HG03442 (cell line): ENCODE measurements at regions not wholly inside any gene's neighbourhood (a gene's known extent, or its start where the extent isn't known, plus 50 kb on each side); places are given as distances from the start of the nearest gene placed in this dataset.

Experiments used
- ATAC-seq: cut with Tn5 transposase; IDR thresholded peaks from one replicate; pipeline ENCODE4 v1.9.1; 2021; ENCODE audit warnings: mild to moderate bottlenecking, moderate library complexity; ENCODE audit not compliant: unreplicated experiment

DNA sequence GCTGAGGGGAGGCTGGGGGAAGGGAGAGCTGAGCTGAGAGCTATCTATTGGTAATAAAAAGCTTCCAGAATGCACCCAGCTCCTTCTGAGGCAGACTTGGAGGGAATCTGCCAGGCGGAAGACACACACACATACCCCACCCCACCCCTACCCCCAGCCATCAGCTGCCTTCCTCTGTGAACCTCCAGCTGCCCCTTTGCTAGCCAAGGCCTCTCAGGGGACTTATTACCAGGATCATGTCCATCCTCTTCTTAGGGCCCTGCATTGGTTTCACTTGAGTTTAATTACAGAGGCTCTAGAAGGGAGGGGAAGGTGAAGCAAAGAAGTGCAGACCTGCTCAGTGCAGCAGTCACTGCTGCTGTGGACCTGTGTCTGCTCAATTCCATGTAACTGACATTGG, 156.4 kb downstream of the OMA1 start:
- no peak for ATAC-seq

DNA sequence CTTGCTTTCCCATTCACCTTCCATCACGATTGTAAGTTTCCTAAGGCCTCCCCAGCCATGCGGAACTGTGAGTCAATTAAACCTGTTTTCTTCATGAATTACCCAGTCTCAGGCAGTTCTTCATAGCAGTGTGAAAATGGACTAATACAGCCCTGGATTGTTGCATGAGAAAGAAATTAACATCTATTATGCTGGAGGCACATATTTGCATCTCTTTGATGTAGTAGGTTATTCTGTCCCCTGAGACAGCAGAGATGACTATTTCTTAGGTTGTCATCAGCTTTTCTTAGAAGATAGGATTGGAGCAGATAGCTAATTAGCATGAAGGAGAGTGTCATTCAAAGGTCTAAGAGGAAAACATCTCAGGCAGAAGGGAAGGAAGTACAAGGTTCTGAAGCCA, 166.2 kb downstream of the OMA1 start:
- no peak for ATAC-seq

DNA sequence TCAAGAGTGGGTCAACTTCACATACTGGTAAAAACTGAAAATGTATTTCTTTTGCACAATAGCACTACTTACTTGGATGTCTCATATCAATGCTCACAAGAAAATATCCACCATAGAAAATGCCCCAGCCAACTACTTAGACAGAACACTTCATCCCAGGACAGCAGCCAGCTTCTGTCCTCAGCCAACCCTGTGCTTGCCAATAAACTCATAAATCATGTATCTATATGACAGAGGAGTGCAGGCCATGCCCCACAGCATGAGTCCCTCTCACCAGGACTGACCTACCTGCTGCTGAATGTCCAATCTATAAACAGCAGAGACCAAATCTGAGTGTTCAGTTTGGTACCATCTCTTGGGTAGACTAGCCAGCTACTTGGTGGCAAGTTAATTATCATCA, 179.3 kb downstream of the OMA1 start:
- no peak for ATAC-seq

DNA sequence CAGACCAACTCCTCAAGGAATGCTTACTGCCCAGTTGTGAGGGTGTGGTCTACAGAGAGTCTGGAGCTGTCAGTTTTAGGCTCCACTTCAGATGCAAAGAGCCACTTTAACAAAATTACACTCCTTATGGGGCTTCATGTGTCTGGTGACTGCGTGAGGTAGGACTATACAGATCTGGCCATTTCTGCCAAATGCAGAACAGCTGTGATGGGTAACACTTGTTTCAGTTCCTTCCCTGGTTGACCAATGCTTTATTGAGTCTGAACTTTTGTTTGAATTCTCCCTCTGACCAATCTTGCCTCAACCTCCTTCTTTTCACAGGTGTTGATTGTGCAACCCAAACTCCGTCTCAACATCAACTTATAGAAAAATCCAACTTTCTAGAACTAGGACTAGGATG, 181.2 kb downstream of the OMA1 start:
- ATAC-seq, result no peak

DNA sequence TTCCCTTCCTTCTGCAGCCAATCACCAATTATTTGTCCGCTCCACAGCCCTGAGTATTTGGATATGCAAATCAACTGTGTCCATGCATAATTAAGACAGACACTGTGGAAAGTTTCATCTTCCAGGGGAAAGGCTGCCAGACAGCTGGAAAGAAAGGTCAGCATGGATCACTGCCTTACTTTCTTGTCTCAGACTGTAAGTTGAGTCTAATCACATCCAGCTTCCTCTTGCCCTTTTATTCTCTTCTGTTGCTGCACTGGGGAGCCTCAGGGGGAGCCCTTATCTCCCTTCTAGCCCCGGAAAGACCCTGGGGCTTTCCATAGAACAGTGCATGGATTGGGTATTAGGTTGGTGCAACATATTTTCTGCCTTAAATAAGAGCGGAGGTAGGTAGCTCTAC, 182.9 kb downstream of the OMA1 start:
- ATAC-seq, result no peak

DNA sequence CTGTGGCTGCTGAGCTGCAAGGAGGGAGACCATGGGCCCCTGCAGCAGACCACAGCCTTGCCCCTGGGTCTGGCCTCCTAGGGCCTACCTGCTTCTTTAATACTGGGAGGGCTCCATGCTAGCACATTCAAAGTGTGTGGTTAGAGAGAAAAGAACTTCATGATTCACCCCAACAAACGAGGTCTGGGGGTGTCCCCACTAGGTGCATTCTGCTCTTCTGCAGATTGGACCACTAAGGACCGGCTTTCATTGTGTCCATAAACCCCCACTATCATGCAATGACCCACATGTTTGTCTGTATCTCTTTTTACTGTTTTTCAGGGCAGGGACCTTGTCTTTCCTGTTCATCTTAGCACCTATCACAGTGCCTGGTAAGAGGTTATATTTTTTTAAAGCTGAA, 185.4 kb downstream of the OMA1 start:
- ATAC-seq, result no peak

DNA sequence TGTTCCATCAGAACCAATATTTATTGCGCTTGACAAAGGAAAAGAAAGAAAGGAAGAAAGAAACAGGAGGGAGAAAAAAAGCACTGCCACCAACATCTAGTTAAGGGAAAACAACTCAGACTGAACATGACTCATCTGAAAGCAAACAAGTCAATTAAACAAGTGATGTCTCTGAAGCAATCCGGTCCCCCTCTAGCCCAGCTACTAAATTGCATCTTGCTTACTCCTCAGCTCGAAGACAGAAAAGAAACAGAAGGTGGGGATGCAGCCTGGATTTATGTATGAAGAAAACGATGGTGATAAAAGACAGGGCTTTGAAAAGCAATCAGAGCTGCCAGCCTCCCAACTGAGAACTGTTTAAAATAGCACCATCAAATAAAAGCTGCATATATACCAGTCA, 188.2 kb downstream of the OMA1 start:
- ATAC-seq, result no peak

DNA sequence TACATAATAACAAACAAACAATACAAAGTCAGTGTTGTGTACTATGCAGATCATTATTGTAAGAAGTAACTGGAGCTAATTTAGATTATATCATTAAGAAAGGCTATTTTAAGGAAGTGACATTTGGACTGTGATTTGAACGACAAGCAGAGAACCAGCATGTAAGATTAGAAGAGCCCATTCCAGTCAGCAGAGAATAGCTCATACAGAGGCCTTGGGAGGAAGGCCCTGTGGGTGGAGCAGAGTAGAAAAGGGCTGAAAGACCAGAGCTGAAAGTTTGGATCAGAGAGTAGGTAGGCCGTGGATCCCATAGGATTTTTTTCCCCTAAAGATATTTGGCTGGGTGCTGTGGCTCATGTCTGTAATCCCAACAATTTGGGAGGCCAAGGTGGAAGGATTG, 190.1 kb downstream of the OMA1 start:
- no peak for ATAC-seq

DNA sequence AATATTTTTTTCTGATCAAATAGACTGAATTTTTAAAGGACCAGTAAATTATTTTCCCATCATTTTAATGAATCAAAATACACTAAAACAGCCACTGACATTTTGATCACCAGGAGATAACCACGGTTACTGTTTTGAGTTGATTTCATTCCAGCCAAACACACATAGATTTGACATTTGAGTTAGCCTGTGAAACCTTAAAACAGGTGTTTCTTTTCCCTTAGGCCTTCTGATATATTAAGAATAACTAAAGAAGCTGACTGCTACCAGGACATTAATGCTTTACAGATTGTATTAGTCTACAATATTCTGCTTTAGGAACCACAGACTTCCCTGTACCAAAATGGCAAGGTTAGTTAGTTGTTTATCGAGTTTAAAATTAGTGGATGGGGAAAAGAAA, 193.4 kb downstream of the OMA1 start:
- no peak for ATAC-seq

DNA sequence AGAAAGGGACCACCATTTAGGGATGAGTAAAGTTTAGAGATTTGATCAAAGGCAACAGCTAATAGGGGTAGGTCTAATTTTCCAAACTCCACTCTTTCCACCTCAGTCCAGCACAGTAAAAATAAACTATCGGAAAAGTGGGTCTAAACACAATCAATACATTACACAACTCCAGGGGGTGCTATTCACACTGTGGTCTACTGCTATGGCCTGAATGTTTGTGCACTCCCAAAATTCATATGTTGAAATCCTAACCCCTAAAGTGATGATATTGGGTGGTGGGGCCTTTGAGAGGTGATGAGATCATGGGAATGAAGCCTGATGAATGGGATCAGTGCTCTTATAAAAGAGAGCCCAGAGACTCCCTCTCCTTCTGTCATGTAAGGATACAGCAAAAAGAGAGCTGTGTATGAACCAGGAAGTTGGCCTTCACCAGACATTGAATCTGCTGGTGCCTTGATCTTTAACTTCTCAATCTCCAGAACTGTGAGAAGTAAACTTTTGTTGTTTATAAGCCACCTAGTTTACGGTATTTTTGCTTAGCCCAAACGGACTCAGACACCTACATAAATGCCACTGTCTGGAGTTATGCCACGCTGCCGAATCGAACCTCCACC, 193.9 kb downstream of the OMA1 start:
- ATAC-seq, result no peak

DNA sequence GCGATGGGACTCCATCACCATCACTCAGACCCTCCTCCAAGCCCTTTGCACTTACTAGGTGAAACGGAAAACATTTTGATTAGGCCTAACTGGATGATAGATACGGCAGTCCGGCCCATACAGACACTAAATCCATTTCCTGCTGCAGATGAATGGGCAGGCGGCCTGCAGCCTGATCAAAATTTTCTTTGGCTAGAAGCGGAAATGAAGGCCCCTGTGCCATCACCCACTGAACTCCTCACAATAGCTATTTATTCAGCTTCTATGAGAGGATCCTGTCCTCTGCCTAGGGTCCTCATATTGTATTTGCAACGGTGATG, 200.5 kb downstream of the OMA1 start:
- ATAC-seq, result no peak

DNA sequence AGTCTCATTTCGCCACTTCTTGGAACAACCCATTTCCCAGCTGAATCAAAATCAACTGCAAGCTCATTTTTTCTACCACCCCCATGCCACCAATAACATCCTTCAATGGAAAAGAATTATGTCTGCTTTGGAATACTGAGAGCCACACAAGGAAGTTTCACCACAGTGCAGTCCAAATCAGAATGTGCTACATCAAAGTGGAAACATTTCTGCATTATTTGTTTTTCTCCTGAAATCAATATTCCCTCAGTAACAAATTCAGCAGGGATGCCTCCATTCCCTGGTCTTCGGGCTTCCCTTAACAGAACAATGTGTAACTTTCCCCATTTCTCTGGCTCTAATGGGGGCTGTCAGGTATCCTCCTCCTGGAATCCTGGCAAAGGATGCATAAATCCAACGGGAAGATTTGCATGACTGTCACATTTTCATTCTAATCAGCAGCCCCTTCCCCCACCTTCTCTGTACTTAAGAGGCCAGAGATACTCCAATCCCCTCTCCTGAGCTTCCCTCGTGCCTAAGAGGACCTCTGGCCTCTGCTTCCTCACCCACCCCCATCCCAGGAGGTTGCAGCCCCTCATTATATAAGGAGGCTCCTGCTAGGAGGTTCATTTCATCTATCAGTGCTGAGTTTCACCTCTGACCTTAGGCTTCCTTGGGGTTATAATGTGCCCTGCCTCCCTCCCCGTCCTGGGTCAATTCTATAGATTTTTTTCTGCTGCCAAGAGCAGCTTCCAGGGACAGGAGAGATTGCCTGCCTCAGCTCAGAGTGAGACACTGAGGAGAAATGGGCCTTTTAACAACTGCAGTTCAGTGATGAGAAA, 201.1 kb downstream of the OMA1 start:
- no peak for ATAC-seq

DNA sequence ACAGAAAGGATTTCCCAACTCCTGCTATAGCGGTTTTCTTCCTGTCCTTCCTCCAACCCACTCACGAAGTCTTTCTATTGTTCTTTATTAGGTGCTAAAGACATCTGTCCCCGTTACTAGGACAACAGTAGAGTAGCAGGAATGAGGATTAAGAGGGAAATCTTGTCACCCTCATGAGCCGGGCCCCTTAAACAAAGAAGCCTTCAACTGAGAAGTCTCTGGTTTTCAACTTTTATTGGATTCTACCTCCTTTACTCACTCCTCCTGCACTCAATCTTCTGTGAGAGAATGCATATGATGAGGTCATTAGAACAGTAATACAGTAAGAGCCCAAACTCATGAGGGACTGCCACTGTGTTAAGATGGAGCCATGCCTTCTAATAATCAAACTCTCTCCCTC, 206.3 kb downstream of the OMA1 start:
- ATAC-seq, result no peak

DNA sequence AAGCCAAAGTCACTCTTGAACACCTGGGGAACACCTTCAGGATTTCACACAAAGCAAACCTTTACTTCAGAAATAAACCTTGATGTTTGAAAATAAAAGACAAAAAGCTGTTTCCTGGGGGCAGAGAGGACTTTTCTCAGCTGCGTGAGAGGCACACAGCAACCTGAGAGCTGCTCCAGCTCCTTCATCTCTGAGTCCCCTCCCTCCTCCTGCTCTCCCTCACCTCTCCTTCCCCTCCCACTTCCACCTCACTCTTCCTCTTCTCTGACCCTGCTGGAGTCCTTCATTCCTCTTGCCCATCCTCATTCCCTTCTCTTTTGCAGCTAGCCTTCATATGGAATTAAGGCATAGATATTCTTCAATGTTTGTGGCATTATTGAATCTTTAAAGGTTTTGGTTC, 208.4 kb downstream of the OMA1 start:
- ATAC-seq, result no peak

DNA sequence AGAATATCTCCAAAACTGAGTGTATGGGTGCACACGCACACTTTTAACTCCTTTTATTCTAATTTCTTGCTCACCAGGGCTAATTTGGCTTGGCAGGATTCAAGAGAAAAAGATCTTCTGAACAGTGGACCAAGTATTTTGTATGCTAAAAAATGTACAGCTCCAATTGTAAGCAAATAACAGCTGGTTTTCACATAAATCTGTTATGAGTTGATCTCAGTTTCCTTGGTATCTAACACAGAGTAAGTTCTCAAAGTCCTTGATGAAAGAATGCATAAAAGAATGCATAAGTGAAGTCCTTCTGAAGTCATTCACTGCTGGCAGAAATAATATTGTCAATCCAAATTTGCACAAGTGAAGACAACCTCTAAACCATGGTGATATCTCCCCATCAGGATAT, 213.0 kb downstream of the OMA1 start:
- no peak for ATAC-seq

DNA sequence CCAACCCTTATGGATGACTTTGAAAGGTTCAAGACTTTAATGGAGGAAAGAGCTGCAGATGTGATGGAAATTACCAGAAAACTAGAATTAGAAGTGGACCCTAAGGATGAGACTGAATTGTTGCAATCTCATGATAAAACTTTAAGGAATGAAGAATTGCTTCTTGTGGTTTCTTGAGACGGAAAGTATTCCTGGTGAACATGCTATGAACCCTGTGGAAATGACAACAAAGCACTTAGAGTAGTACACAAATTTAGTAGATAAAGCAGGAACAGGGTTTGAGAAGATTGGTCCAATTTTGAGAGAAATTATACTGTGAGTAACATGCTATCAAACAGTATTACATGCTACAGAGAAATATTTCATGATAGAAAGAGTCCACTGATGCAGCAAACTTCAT, 215.4 kb downstream of the OMA1 start:
- no peak for ATAC-seq

DNA sequence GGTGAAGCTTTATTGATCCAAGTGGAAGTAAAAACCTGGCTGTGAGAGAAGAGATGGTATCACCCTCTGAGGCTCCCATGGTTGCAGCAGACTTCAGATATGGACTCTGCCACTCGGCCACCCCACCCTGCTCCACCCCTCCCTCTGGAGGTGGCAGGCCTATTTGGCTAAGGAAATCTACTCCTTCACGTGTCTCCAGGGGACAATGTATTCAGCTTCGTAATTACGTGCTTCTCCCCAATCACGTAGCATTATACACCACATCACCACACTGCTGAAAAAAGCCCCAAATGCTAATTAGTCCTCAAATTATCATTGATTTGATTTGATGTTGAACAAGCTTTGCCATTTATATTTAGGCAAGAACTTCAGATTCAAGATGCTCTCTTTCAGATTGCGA, 220.7 kb downstream of the OMA1 start:
- no peak for ATAC-seq

DNA sequence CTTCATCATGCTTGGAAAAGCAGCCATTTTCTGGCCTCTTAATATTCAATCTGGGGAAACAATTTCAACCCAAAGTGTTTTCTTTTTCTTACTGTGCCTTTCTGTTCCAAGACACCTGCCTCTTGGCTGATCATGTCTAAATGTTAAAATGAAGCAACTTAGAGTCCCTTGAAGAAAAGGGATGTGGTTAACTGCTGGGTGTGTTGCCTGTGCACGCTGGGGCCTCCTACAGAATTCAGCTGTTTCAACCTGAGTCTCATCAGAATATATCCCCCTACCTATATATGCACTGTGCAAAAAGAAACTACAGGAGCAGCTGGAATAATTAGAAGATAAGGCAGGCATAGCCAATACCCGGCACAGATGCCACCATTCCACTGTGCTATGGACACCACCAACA, 222.0 kb downstream of the OMA1 start:
- no peak for ATAC-seq

DNA sequence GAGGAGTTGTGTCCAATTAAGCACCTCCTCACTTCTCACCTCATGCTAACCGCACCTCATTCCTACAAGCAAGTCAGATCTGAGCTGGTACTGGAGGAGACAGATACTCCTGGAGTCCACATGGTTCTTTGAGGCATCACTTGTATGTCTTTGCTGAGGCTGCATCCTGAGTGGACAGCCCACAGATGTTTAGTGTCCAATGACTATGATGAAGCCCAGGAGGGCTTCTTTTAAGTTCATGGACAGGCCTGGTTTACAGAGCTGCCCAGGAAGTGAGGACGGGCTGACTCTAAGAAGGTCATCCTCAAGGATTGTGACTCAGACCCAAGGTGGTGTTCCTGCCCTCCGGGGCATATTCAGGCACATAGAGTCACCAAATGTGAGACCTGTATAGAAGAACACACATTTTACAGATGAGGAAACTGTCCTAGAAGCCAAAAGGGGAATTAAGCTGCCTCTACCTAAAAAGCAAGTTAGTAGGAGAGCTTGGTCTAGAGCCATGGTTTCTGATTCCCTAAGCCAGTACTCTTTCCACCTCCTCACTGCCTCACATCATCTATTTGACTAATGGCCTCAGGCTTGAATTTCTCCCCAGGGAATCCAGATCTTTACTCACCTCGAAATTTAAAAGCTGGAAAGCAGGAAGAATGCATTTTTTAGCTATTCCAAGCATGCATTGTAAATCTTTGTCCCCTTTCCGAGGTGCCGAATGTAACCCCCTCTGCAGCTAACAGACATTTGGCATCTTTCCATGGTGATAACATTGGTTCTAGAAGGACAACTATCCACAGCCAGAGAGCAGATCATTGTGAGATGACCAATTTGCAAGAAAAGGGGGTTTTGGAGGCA, 228.1 kb downstream of the OMA1 start:
- ATAC-seq, result no peak

DNA sequence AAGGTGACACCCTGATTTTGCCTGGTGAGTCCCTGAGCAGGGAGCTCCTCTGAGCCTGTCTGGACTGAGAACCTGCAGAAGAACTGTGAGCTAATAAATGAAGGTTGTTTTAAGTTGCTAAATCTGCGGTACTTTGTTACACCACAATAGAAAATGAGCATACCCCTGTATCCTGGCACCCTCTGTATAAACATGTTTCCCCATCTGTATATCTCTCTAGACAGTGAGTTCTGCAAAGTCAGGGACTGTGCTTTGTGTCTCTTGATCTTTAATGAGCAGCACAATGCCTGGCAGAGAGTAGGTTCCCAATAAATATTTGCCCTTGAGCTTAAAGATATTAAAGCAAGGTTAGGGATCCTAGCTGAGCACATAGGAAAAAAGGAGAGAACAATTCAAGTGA, 228.8 kb downstream of the OMA1 start:
- ATAC-seq, result no peak

DNA sequence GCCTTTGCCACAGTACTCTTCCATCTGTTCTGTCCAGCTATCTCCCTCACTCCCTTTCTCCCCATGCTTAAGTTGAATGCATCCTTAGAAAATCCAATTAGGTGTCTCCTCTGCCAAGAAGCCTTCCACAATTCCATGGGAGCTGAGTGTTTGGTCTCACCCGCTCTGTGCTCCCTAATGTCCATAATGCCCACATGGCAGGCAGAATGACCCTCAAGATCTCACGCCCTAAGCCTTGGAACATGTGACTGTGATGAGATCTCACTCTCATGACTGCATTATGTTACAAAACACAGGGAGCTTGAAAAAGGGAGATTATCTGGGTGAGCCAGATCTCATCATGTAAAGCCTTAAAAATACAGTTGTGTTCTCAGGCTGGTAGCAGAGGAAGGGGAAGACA, 229.4 kb downstream of the OMA1 start:
- no peak for ATAC-seq

DNA sequence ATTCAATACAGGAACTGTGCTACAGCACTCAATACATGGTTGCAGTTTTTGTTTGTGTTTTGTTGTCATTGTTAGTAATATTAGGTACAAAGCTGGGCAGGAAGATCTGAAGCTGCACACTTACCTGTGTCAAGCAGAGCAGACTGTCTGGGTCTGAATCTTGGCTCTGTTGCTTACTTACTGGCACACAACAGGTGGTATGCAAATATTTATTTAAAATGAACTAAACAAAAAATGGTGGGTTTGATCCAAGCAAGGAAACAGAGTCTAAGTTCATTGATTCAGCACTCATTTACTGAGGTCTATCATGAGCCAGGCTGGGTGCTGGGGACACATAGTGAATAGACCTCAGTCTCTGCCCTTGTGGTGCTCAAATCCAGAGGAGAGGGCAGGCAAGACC, 230.4 kb downstream of the OMA1 start:
- ATAC-seq, result no peak
